ENCODE measurements at regions not wholly inside any gene's neighbourhood (a gene's known extent, or its start where the extent isn't known, plus 50 kb on each side); places are given as distances from the start of the nearest gene placed in this dataset.

- CTCF ChIA-PET, result no interaction called here
- DNase-seq (ENCODE audit: low spot score) (no peak), ATAC-seq (no peak)
- H3K4me1 Mint-ChIP-seq, result no peaks in the 10 kb centered on the region
- H3K36me3 Mint-ChIP-seq, result no peaks in the 10 kb centered on the region
- no peaks in the 10 kb centered on the region for H3K27me3 Mint-ChIP-seq (ENCODE audit: low read depth)
- no peak overlapping the region for H3K4me3 Mint-ChIP-seq
- TF ChIP-seq STAT6 (CRISPR knock-in tag; conservative IDR thresholded peaks at IDR 0.05; ENCODE audit: low read depth) (no peak), ARID4B (CRISPR knock-in tag; IDR thresholded peaks at IDR 0.05; ENCODE audit: borderline replicate concordance) (no peak), RELA (CRISPR knock-in tag; IDR thresholded peaks at IDR 0.05; ENCODE audit: borderline replicate concordance) (no peak), ERG (CRISPR knock-in tag; IDR thresholded peaks at IDR 0.05) (no peak), GRHL2 (CRISPR knock-in tag; IDR thresholded peaks at IDR 0.05; ENCODE audit: insufficient replicate concordance, severe bottlenecking) (no peak), ZMAT4 (CRISPR knock-in tag; IDR thresholded peaks at IDR 0.05) (no peak), ZNF138 (CRISPR knock-in tag; conservative IDR thresholded peaks at IDR 0.05) (no peak), NFATC4 (CRISPR knock-in tag; IDR thresholded peaks at IDR 0.05) (no peak), ZSCAN18 (CRISPR knock-in tag; IDR thresholded peaks at IDR 0.05) (no peak), RORB (CRISPR knock-in tag; IDR thresholded peaks at IDR 0.05) (no peak), AR (CRISPR knock-in tag; IDR thresholded peaks at IDR 0.05) (no peak), PRRX2 (CRISPR knock-in tag; IDR thresholded peaks at IDR 0.05) (no peak), USF1 (CRISPR knock-in tag; IDR thresholded peaks at IDR 0.05) (no peak)
- H3K27ac Mint-ChIP-seq, result no peak overlapping the region
- no peaks in the 10 kb centered on the region for H3K9me3 Mint-ChIP-seq
- POLR2A ChIA-PET, result no interaction called here
These were observed 470.8 kb downstream of the ZNF804A start for GRCh38 chr2:185069107-185069506.
